IMR-90 (cell line): ENCODE measurements at regions not wholly inside any gene's neighbourhood (a gene's known extent, or its start where the extent isn't known, plus 50 kb on each side); places are given as distances from the start of the nearest gene placed in this dataset.

Source experiments
- ATAC-seq: fragments of 200-7000 bp; cut with Tn5 transposase; 2 replicates; pipeline ENCODE4 v1.9.1; 2020; ENCODE audit warnings: low read depth, mild to moderate bottlenecking, moderate library complexity
- BruUV-seq: library from RNA; stranded (reverse); fragments of 400-500 nt; replicated peaks from 2 replicates; lab custom pipeline; 2021; lab: Mats Ljungman, UMichigan
- CTCF ChIA-PET: fragments of 300-600 bp; formaldehyde crosslinking; extraction: SDS; loops from one replicate; lab custom pipeline; 2021; ENCODE audit warnings: antibody characterized with exemption; lab: Yijun Ruan, JAX
- POLR2A ChIA-PET: fragments of 300-600 bp; sonication (Branson Sonifier 250); formaldehyde crosslinking; loops from one replicate; lab custom pipeline; 2022; ENCODE audit warnings: antibody characterized with exemption; ENCODE audit not compliant: unreplicated experiment; lab: Charles Lee
- DNase-seq: peaks from one replicate; pipeline ENCODE4 v3.0.0; 2013
- H2AFZ ChIP-seq: replicated peaks from 2 replicates; pipeline ENCODE3; 2013; ENCODE audit warnings: low read length, mild to moderate bottlenecking; ENCODE audit not compliant: poor library complexity
- H2AK5ac ChIP-seq: 2 replicates; pipeline ENCODE4 v1.6.1; 2013; ENCODE audit warnings: low read depth, low read length, inconsistent platforms
- H2AK9ac ChIP-seq: replicated peaks from 2 replicates; pipeline ENCODE3; 2013; ENCODE audit warnings: mild to moderate bottlenecking, low read depth, low read length, moderate library complexity; ENCODE audit not compliant: poor library complexity
- H2BK120ac ChIP-seq: 2 replicates; pipeline ENCODE4 v1.6.1; 2013; ENCODE audit warnings: low read depth, low read length, inconsistent platforms
- H2BK15ac ChIP-seq: 3 replicates; pipeline ENCODE4 v1.6.1; 2013; ENCODE audit warnings: low read depth, low read length, inconsistent platforms
- H2BK20ac ChIP-seq: 2 replicates; pipeline ENCODE4 v1.6.1; 2013; ENCODE audit warnings: low read depth, mild to moderate bottlenecking, inconsistent platforms, low read length, moderate library complexity
- H2BK5ac ChIP-seq: 2 replicates; pipeline ENCODE4 v1.6.1; 2013; ENCODE audit warnings: mild to moderate bottlenecking, low read depth, low read length, inconsistent platforms; ENCODE audit not compliant: poor library complexity, severe bottlenecking
- H3K14ac ChIP-seq: replicated peaks from 2 replicates; pipeline ENCODE4 v1.6.1; 2013; ENCODE audit warnings: low read depth, low read length, inconsistent platforms
- H3K18ac ChIP-seq: 2 replicates; pipeline ENCODE4 v1.6.1; 2013; ENCODE audit warnings: low read depth, low read length, control low read depth
- H3K23ac ChIP-seq: 2 replicates; pipeline ENCODE4 v1.6.1; 2013; ENCODE audit warnings: low read depth, low read length, inconsistent platforms
- H3K27ac ChIP-seq: 2 replicates; pipeline ENCODE4 v1.5.1; 2013; ENCODE audit warnings: mild to moderate bottlenecking, control low read depth, low read length; ENCODE audit not compliant: insufficient read depth
- H3K27me3 ChIP-seq: 2 replicates; pipeline ENCODE4 v1.6.1; 2013; ENCODE audit warnings: low read length; ENCODE audit not compliant: control insufficient read depth, insufficient read depth
- H3K36me3 ChIP-seq: 2 replicates; pipeline ENCODE4 v1.6.1; 2013; ENCODE audit warnings: low read length, mixed read lengths; ENCODE audit not compliant: control insufficient read depth, insufficient read depth
- H3K4ac ChIP-seq: 2 replicates; pipeline ENCODE4 v1.6.1; 2013; ENCODE audit warnings: low read depth, low read length, inconsistent platforms
- H3K4me1 ChIP-seq: 2 replicates; pipeline ENCODE4 v1.6.1; 2013; ENCODE audit warnings: low read length, mixed read lengths; ENCODE audit not compliant: control insufficient read depth, insufficient read depth
- H3K4me2 ChIP-seq: 2 replicates; pipeline ENCODE4 v1.6.1; 2013; ENCODE audit warnings: low read depth, mild to moderate bottlenecking, control low read depth, low read length, moderate library complexity
- H3K4me3 ChIP-seq: 2 replicates; pipeline ENCODE4 v1.5.1; 2013; ENCODE audit warnings: low read depth, mild to moderate bottlenecking, control low read depth, low read length, moderate library complexity; ENCODE audit not compliant: insufficient read depth
- H3K56ac ChIP-seq: 2 replicates; pipeline ENCODE4 v1.6.1; 2013; ENCODE audit warnings: low read length, inconsistent platforms; ENCODE audit not compliant: insufficient read depth; ENCODE audit errors: extremely low read depth
- H3K79me1 ChIP-seq, 2 experiments: 2 replicates each; pipeline ENCODE4 v1.6.1; 2013; ENCODE audit warnings: low read length in 2 of 2, inconsistent platforms in 1 of 2, low read depth in 1 of 2
- H3K9ac ChIP-seq: 2 replicates; pipeline ENCODE4 v1.6.1; 2013; ENCODE audit warnings: low read depth, low read length, control low read depth
- H3K9me1 ChIP-seq: 2 replicates; pipeline ENCODE4 v1.6.1; 2013; ENCODE audit warnings: low read length, inconsistent platforms; ENCODE audit not compliant: insufficient read depth
- H3K9me3 ChIP-seq: 2 replicates; pipeline ENCODE4 v1.6.1; 2013; ENCODE audit warnings: low read length; ENCODE audit not compliant: control insufficient read depth, insufficient read depth
- H4K20me1 ChIP-seq: 2 replicates; pipeline ENCODE4 v1.6.1; 2013; ENCODE audit warnings: low read length, inconsistent platforms; ENCODE audit not compliant: insufficient read depth
- H4K5ac ChIP-seq: 2 replicates; pipeline ENCODE4 v1.6.1; 2013; ENCODE audit warnings: mild to moderate bottlenecking, low read depth, low read length, control low read depth
- H4K8ac ChIP-seq, 2 experiments: 2 replicates each; pipeline ENCODE4 v1.6.1; 2013; ENCODE audit warnings: low read depth in 2 of 2, low read length in 2 of 2, control low read depth in 1 of 2, inconsistent platforms in 1 of 2
- H4K91ac ChIP-seq: 2 replicates; pipeline ENCODE4 v1.6.1; 2013; ENCODE audit warnings: low read depth, low read length, inconsistent platforms; ENCODE audit not compliant: insufficient read depth
- MAZ ChIP-seq: IDR thresholded peaks from 2 replicates; pipeline ENCODE4 v1.6.1; 2012; ENCODE audit warnings: low read depth, mild to moderate bottlenecking, low read length, improper control_type of control experiment, moderate library complexity, borderline replicate concordance
- WGBS, 2 experiments: methylation state at CpG; one replicate each; pipeline versions ENCODE4 v1.1.5 to v1.1.7; 2013; ENCODE audit warnings: missing lambda C conversion rate in 2 of 2; ENCODE audit not compliant: insufficient read length in 1 of 2; ENCODE audit errors: extremely low coverage in 2 of 2; 5-methylcytosine and 5-hydroxymethylcytosine counted together
- dilution Hi-C: fragments of 300-500 bp; cut with HindIII; formaldehyde crosslinking; loops from one replicate; pipeline ENCODE4 v1.14.3; 2018; ENCODE audit warnings: low sequenced_read_pairs; ENCODE audit not compliant: unreplicated experiment
- in situ Hi-C: fragments of 300-500 bp; cut with MboI; formaldehyde crosslinking; loops from 3 replicates; pipeline ENCODE4 v1.14.3; 2019; ENCODE audit warnings: low sequenced_read_pairs, inconsistent platforms, mixed read lengths
- intact Hi-C: fragments of 100-400 bp; cut with micrococcal nuclease; formaldehyde crosslinking; loops from 2 replicates; pipeline ENCODE4 v1.10.0; 2022
- TF ChIP-seq, protein P1 (sequence below): fragments of 150-350 bp; IDR thresholded peaks from 2 replicates; pipeline ENCODE4 v1.6.1; 2016; ENCODE audit warnings: low read depth, mild to moderate bottlenecking, low read length, moderate library complexity, borderline replicate concordance

DNA sequence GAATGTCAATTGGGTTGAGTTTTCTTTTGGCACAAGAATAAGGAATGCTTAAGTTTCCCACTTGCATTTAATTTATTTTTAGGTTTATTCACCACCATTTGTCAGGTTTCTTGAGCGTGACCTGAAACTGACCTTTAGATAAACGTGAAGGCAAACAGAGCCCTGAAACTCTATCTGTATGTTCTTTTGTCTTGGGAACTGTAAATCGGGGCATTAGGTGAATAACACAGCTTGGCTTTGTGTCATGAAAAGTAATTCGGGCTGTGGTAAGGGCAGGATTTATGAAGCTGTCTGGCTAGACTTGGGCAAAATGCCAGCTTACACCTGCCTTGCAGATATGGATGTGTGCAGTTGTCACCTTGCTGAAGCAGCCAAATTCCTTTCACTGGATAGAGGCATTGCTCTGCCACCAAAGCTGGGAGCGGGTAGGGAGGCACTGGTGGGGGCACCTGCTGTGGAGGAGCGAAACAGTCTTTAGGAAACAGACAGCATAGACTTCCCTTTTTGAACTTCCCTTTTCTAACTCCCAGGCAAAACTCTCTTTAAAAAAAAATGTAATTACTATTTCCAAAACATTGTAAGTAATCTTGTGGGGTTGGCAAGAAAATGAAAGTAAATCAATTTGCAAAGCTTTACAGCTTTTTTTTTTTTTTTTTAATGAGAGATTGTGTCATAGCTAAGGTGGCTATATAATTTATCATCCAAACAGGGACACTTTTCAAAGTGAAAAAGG lies 545.2 kb downstream of the CSNK1G3 start:
- H3K9me1 ChIP-seq = no peaks in the 10 kb centered on the region
- no peaks in the 10 kb centered on the region for H3K79me1 ChIP-seq
- H2BK15ac ChIP-seq = no peak overlapping the region
- ATAC-seq (no peak), DNase-seq (no peak)
- no peak overlapping the region for H4K91ac ChIP-seq
- 57% methylated on average over 2 of the region's 6 CpGs; no CpG with 5 or more reads in 1 of the 2 experiments for WGBS, 2 experiments
- H4K8ac ChIP-seq = no peak overlapping the region
- in situ Hi-C loops = no loop called here
- dilution Hi-C loops = no loop called here
- no peak overlapping the region for H3K4me3 ChIP-seq
- no peak overlapping the region for H2AK5ac ChIP-seq
- no peak overlapping the region for H3K18ac ChIP-seq
- no peaks in the 10 kb centered on the region for H4K20me1 ChIP-seq
- TF ChIP-seq MAZ = no peak
- TF ChIP-seq, protein P1, sequence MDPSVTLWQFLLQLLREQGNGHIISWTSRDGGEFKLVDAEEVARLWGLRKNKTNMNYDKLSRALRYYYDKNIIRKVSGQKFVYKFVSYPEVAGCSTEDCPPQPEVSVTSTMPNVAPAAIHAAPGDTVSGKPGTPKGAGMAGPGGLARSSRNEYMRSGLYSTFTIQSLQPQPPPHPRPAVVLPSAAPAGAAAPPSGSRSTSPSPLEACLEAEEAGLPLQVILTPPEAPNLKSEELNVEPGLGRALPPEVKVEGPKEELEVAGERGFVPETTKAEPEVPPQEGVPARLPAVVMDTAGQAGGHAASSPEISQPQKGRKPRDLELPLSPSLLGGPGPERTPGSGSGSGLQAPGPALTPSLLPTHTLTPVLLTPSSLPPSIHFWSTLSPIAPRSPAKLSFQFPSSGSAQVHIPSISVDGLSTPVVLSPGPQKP = no peak
- H3K4me2 ChIP-seq = peak overlapping the region; percentile 36; the same call in 1 of the 2 replicates
- H3K14ac ChIP-seq = no peak overlapping the region
- BruUV-seq = no TSS peak
- H2BK120ac ChIP-seq = no peak overlapping the region
- no peak overlapping the region for H3K23ac ChIP-seq
- no peaks in the 10 kb centered on the region; the same call in 1 of the 2 replicates for H3K4me1 ChIP-seq
- ChIA-PET POLR2A (interaction anchor here (0.6 kb wide), 1 partner anchor 43 kb away, joined by 4 read pairs; no protein-coding TSS in a partner anchor), CTCF (no interaction called here)
- H2BK5ac ChIP-seq = no peak overlapping the region
- H3K27me3 ChIP-seq = no peaks in the 10 kb centered on the region; the same call in 1 of the 2 replicates
- intact Hi-C loops = no loop called here
- no peaks in the 10 kb centered on the region for H3K9me3 ChIP-seq
- no peaks in the 10 kb centered on the region for H3K36me3 ChIP-seq
- no peak overlapping the region for H2AK9ac ChIP-seq
- H3K9ac ChIP-seq = no peak overlapping the region
- no peak overlapping the region for H2AFZ ChIP-seq
- no peak overlapping the region for H3K56ac ChIP-seq
- H4K5ac ChIP-seq = no peak overlapping the region
- H3K4ac ChIP-seq = no peak overlapping the region
- no peak overlapping the region for H3K27ac ChIP-seq
- H2BK20ac ChIP-seq = no peak overlapping the region
